ENCODE measurements at regions not wholly inside any gene's neighbourhood (a gene's known extent, or its start where the extent isn't known, plus 50 kb on each side); places are given as distances from the start of the nearest gene placed in this dataset.

DNA sequence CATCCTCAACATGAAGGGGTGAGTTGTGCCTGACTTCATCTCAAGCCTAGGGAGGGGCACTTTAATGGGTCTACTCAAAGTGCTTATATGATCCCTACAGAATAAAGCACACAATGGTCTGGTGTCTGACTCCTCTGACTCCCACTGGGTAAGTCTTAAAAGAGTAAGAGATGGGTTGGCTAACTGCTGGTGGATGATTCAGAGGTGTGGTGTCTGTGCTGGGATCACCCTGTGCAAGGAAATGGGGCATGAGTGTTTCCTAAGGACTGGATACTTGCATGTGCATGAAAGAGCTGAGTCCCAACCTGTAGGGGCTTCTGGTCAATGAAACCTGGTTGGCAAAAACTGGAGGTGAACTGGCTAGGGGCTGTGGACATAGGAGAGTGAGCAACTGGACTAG lies 158.8 kb downstream of the IL20RB start:
- Histone ChIP-seq H3K4me3 (ENCODE audit: low read length) (no peak overlapping the region), H3K27ac (ENCODE audit: low read length) (no peak overlapping the region), H2AFZ (ENCODE audit: low read depth, low read length) (no peak overlapping the region), H3K9me2 (ENCODE audit: insufficient read depth, low read length) (no peaks in the 10 kb centered on the region), H3K9ac (ENCODE audit: low read length) (no peak overlapping the region), H3K9me3 (ENCODE audit: low read length) (no peaks in the 10 kb centered on the region), H3K36me3 (ENCODE audit: insufficient read depth, low read length) (no peaks in the 10 kb centered on the region), H4K20me1 (ENCODE audit: insufficient read depth) (no peaks in the 10 kb centered on the region), H3K4me2 (ENCODE audit: low read length) (no peak overlapping the region), H3K27me3 (ENCODE audit: insufficient read depth, low read depth, low read length) (no peaks in the 10 kb centered on the region), H3K79me2 (replicated peaks; ENCODE audit: insufficient read depth, low read length) (no peaks in the 10 kb centered on the region), H3F3A (ENCODE audit: insufficient read depth, low read length, poor library complexity, severe bottlenecking) (no peaks in the 10 kb centered on the region)
- TF ChIP-seq TAF1 (IDR thresholded peaks at IDR 0.05; ENCODE audit: low read depth) (no peak), EZH2 (IDR thresholded peaks at IDR 0.05; ENCODE audit: borderline replicate concordance, insufficient read depth, low read length, poor library complexity, severe bottlenecking) (no peak), EP300 (conservative IDR thresholded peaks at IDR 0.05; ENCODE audit: poor library complexity, severe bottlenecking) (no peak), MXI1 (conservative IDR thresholded peaks at IDR 0.05; ENCODE audit: poor library complexity, severe bottlenecking) (no peak), RAD21 (conservative IDR thresholded peaks at IDR 0.05) (no peak), POLR2AphosphoS5 (IDR thresholded peaks at IDR 0.05) (no peak), SMC3 (conservative IDR thresholded peaks at IDR 0.05; ENCODE audit: poor library complexity) (no peak)
- TF ChIP-seq, protein P1, sequence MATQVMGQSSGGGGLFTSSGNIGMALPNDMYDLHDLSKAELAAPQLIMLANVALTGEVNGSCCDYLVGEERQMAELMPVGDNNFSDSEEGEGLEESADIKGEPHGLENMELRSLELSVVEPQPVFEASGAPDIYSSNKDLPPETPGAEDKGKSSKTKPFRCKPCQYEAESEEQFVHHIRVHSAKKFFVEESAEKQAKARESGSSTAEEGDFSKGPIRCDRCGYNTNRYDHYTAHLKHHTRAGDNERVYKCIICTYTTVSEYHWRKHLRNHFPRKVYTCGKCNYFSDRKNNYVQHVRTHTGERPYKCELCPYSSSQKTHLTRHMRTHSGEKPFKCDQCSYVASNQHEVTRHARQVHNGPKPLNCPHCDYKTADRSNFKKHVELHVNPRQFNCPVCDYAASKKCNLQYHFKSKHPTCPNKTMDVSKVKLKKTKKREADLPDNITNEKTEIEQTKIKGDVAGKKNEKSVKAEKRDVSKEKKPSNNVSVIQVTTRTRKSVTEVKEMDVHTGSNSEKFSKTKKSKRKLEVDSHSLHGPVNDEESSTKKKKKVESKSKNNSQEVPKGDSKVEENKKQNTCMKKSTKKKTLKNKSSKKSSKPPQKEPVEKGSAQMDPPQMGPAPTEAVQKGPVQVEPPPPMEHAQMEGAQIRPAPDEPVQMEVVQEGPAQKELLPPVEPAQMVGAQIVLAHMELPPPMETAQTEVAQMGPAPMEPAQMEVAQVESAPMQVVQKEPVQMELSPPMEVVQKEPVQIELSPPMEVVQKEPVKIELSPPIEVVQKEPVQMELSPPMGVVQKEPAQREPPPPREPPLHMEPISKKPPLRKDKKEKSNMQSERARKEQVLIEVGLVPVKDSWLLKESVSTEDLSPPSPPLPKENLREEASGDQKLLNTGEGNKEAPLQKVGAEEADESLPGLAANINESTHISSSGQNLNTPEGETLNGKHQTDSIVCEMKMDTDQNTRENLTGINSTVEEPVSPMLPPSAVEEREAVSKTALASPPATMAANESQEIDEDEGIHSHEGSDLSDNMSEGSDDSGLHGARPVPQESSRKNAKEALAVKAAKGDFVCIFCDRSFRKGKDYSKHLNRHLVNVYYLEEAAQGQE (IDR thresholded peaks at IDR 0.05; ENCODE audit: borderline replicate concordance), result no peak
- TF ChIP-seq, protein P2, sequence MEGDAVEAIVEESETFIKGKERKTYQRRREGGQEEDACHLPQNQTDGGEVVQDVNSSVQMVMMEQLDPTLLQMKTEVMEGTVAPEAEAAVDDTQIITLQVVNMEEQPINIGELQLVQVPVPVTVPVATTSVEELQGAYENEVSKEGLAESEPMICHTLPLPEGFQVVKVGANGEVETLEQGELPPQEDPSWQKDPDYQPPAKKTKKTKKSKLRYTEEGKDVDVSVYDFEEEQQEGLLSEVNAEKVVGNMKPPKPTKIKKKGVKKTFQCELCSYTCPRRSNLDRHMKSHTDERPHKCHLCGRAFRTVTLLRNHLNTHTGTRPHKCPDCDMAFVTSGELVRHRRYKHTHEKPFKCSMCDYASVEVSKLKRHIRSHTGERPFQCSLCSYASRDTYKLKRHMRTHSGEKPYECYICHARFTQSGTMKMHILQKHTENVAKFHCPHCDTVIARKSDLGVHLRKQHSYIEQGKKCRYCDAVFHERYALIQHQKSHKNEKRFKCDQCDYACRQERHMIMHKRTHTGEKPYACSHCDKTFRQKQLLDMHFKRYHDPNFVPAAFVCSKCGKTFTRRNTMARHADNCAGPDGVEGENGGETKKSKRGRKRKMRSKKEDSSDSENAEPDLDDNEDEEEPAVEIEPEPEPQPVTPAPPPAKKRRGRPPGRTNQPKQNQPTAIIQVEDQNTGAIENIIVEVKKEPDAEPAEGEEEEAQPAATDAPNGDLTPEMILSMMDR (IDR thresholded peaks at IDR 0.05; ENCODE audit: poor library complexity, severe bottlenecking), result no peak

DNA sequence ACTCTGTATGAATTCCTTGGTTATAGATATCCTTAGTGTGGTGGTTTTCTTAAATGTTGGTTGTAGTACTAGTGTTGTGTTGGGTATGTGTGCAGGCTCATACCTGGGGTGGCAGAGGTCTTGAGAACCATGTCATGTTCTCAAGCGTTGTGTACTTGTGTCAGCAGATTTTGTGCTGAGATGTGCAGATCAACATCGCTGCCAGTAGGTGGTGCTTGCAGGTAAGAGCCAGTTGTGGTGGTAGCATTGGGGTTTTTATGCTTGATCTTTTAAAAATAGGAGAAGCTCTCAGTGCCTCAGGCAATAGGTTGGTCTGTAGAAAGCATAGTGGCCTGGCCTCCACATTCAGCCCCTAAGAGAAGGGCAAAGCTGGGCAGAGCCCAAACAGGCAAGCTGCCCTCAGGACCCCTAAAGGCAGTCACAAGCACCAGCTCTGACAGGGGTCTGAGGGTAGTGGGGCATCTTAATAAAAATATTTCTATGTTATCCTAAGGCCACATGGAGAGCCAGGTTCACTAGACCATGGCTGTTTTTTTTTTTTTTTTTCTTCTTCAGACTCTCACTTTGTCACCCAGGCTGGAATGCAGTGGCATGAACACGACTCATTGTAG lies 164.0 kb downstream of the IL20RB start:
- Histone ChIP-seq H3K9ac (ENCODE audit: low read length) (no peak overlapping the region), H3K4me3 (ENCODE audit: low read length) (no peak overlapping the region), H3K27ac (ENCODE audit: low read length) (no peak overlapping the region), H4K20me1 (ENCODE audit: insufficient read depth) (no peaks in the 10 kb centered on the region), H3K79me2 (replicated peaks; ENCODE audit: insufficient read depth, low read length) (no peaks in the 10 kb centered on the region), H2AFZ (ENCODE audit: low read depth, low read length) (no peak overlapping the region), H3F3A (ENCODE audit: insufficient read depth, low read length, poor library complexity, severe bottlenecking) (no peaks in the 10 kb centered on the region), H3K9me3 (ENCODE audit: low read length) (no peaks in the 10 kb centered on the region), H3K9me2 (ENCODE audit: insufficient read depth, low read length) (no peaks in the 10 kb centered on the region), H3K27me3 (ENCODE audit: insufficient read depth, low read depth, low read length) (no peaks in the 10 kb centered on the region), H3K36me3 (ENCODE audit: insufficient read depth, low read length) (no peaks in the 10 kb centered on the region), H3K4me2 (ENCODE audit: low read length) (no peak overlapping the region)
- peak; percentile 47 for TF ChIP-seq RAD21 (conservative IDR thresholded peaks at IDR 0.05)
- peak; percentile 53 for TF ChIP-seq SMC3 (conservative IDR thresholded peaks at IDR 0.05; ENCODE audit: poor library complexity)
- TF ChIP-seq, protein P2 (IDR thresholded peaks at IDR 0.05; ENCODE audit: poor library complexity, severe bottlenecking), result peak; percentile 52
- TF ChIP-seq, protein P1 (IDR thresholded peaks at IDR 0.05; ENCODE audit: borderline replicate concordance), result no peak

Measured in neural cell (in vitro differentiated cells).